ENCODE measurements at regions not wholly inside any gene's neighbourhood (a gene's known extent, or its start where the extent isn't known, plus 50 kb on each side); places are given as distances from the start of the nearest gene placed in this dataset.

GRCh38 chr3:26084629-26085028 is 294.7 kb downstream of the OXSM start:
- Histone ChIP-seq H3K9me3 (ENCODE audit: severe bottlenecking) (no peaks in the 10 kb centered on the region), H3K4me3 (ENCODE audit: severe bottlenecking) (no peak overlapping the region), H3K27ac (ENCODE audit: poor library complexity, severe bottlenecking) (no peak overlapping the region), H3K27me3 (ENCODE audit: insufficient read depth, poor library complexity, severe bottlenecking) (no peaks in the 10 kb centered on the region), H3K36me3 (ENCODE audit: low read depth) (no peaks in the 10 kb centered on the region), H3K4me1 (ENCODE audit: insufficient read depth, poor library complexity, severe bottlenecking) (no peaks in the 10 kb centered on the region)
- TF ChIP-seq CTCF (IDR thresholded peaks at IDR 0.05; ENCODE audit: poor library complexity, severe bottlenecking), result no peak
- no peak for ATAC-seq (ENCODE audit: low read depth)
- DNase-seq (ENCODE audit: low spot score), result no peak

GRCh38 chr3:26087751-26088150 is 297.9 kb downstream of the OXSM start:
- no peak for TF ChIP-seq CTCF (IDR thresholded peaks at IDR 0.05; ENCODE audit: poor library complexity, severe bottlenecking)
- Histone ChIP-seq H3K27ac (ENCODE audit: poor library complexity, severe bottlenecking) (no peak overlapping the region), H3K36me3 (ENCODE audit: low read depth) (no peaks in the 10 kb centered on the region), H3K27me3 (ENCODE audit: insufficient read depth, poor library complexity, severe bottlenecking) (no peaks in the 10 kb centered on the region), H3K4me3 (ENCODE audit: severe bottlenecking) (no peak overlapping the region), H3K4me1 (ENCODE audit: insufficient read depth, poor library complexity, severe bottlenecking) (no peaks in the 10 kb centered on the region), H3K9me3 (ENCODE audit: severe bottlenecking) (peaks cover 3% of the 10 kb centered on the region)
- ATAC-seq (ENCODE audit: low read depth), result no peak
- DNase-seq (ENCODE audit: low spot score), result no peak

GRCh38 chr3:26089249-26089648 is 299.4 kb downstream of the OXSM start:
- Histone ChIP-seq H3K4me1 (ENCODE audit: insufficient read depth, poor library complexity, severe bottlenecking) (no peaks in the 10 kb centered on the region), H3K9me3 (ENCODE audit: severe bottlenecking) (peaks cover 4% of the 10 kb centered on the region), H3K36me3 (ENCODE audit: low read depth) (no peaks in the 10 kb centered on the region), H3K27me3 (ENCODE audit: insufficient read depth, poor library complexity, severe bottlenecking) (no peaks in the 10 kb centered on the region), H3K4me3 (ENCODE audit: severe bottlenecking) (no peak overlapping the region), H3K27ac (ENCODE audit: poor library complexity, severe bottlenecking) (no peak overlapping the region)
- ATAC-seq (ENCODE audit: low read depth), result no peak
- TF ChIP-seq CTCF (IDR thresholded peaks at IDR 0.05; ENCODE audit: poor library complexity, severe bottlenecking), result no peak
- no peak for DNase-seq (ENCODE audit: low spot score)

- Histone ChIP-seq H3K36me3 (ENCODE audit: low read depth) (no peaks in the 10 kb centered on the region), H3K9me3 (ENCODE audit: severe bottlenecking) (peaks cover 4% of the 10 kb centered on the region), H3K4me1 (ENCODE audit: insufficient read depth, poor library complexity, severe bottlenecking) (no peaks in the 10 kb centered on the region), H3K27ac (ENCODE audit: poor library complexity, severe bottlenecking) (no peak overlapping the region), H3K27me3 (ENCODE audit: insufficient read depth, poor library complexity, severe bottlenecking) (no peaks in the 10 kb centered on the region), H3K4me3 (ENCODE audit: severe bottlenecking) (no peak overlapping the region)
- TF ChIP-seq CTCF (IDR thresholded peaks at IDR 0.05; ENCODE audit: poor library complexity, severe bottlenecking), result no peak
- ATAC-seq (ENCODE audit: low read depth), result no peak
- no peak for DNase-seq (ENCODE audit: low spot score)
These were observed 300.7 kb downstream of the OXSM start for GRCh38 chr3:26090589-26090988.

GRCh38 chr3:26091096-26091495 is 301.2 kb downstream of the OXSM start:
- no peak for DNase-seq (ENCODE audit: low spot score)

More at GRCh38 chr3:26091096-26091495, 301.2 kb downstream of the OXSM start:
- no peaks in the 10 kb centered on the region for H3K27me3 ChIP-seq (ENCODE audit: insufficient read depth, poor library complexity, severe bottlenecking)
- H3K4me1 ChIP-seq (ENCODE audit: insufficient read depth, poor library complexity, severe bottlenecking), result no peaks in the 10 kb centered on the region
- no peak overlapping the region for H3K27ac ChIP-seq (ENCODE audit: poor library complexity, severe bottlenecking)
- no peak for TF ChIP-seq CTCF (IDR thresholded peaks at IDR 0.05; ENCODE audit: poor library complexity, severe bottlenecking)
- no peaks in the 10 kb centered on the region for H3K36me3 ChIP-seq (ENCODE audit: low read depth)
- peaks cover 4% of the 10 kb centered on the region for H3K9me3 ChIP-seq (ENCODE audit: severe bottlenecking)
- no peak overlapping the region for H3K4me3 ChIP-seq (ENCODE audit: severe bottlenecking)
- ATAC-seq (ENCODE audit: low read depth), result no peak
